UCSD-AML1 (cell line): ENCODE measurements at regions not wholly inside any gene's neighbourhood (a gene's known extent, or its start where the extent isn't known, plus 50 kb on each side); places are given as distances from the start of the nearest gene placed in this dataset.

Source experiments
- DNase-seq: peaks from one replicate; lab custom pipeline; 2025; ENCODE audit not compliant: unreplicated experiment; lab: John Stamatoyannopoulos, UW

- no peak for DNase-seq
Measured at GRCh38 chr5:74167930-74168315, 472.6 kb downstream of the ENC1 start.

DNA sequence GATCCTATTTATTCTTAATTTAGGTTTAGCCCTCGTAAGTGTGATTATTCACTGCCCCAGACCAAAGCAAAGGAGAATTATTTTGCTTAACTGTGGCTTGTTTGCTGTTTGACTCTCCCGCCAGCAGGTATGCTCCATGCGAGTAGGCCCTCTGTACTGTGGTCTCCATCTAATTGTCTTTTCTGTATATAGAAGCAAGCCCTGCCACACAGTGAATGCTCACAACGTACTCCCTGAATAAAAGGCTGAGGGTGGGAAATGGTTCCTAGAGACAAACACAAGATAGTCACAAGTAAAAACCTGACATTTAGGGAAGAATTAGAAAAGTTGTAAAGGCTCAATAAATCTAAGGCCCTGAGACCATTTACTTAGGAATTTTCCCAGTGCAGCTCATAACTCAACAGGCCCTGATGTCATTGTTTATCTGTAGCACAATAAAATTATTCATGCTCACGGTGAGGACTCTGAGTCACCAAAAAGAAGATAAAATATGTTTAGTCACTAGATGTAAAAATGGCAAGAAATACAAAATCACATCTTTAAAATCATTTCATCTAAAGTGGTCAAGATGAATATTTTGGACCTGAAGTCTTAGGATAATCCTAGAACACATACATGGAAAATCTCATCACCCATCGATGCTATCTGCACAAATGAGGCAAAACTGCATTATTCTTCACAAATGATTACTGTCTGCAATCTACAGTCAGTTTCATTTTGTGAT, 473.2 kb downstream of the ENC1 start:
- no peak for DNase-seq

- DNase-seq: no peak
Measured at GRCh38 chr5:74166064-74166463, 474.5 kb downstream of the ENC1 start.

- DNase-seq: no peak
Measured at GRCh38 chr5:74164725-74165235, 475.7 kb downstream of the ENC1 start.

- no peak for DNase-seq
Measured at GRCh38 chr5:74162524-74162923, 478.0 kb downstream of the ENC1 start.

DNA sequence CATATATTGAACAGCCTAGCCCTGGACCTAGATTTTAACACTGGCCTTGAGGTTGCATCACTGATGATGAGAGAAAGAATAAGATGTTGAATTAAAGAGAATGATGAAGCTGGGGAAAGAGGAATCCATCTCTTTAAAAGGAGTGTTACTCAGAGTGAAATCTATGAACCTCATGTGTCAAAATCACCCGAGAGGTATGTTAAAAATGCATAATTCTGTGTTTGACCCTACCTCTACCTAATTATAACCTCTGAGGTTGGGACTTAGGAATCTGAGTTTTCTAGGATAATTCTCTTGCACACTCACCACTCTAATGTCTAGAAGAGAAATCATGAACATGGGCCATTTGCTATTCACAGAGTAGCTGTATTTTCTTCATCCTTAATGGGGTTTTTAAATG, 479.4 kb downstream of the ENC1 start:
- no peak for DNase-seq

DNA sequence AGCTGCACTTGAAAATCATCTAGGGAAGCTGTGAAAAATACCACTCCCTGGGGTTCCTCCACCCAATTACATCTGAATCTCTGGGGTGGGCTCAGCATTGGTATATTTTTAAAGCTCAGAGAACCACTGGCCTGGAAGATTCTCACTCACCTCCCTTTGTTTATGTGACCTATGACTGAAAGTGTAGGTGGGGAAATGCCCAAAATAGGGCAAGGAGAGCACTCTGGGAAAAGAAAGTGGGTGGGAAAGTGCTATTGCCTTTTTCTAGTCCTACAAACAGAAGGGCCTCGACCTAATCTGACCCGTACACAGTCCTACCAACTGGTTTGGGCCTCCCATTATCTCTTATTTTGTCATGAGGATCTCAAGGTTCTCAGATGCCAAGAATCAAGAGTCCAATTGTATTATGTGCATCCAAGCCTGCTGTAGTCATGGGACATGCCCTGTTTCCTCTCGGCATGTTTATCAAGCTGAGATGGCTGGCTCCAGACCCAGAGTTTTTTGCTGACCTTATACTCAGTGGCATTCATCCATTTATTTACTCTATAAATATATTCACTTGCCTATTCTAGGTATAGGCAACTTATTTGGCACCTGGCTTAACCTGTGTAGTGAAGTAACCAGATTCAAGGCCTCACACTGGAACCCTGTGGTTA, 483.7 kb downstream of the ENC1 start:
- no peak for DNase-seq

- DNase-seq: no peak
Measured at GRCh38 chr5:74155501-74155900, 485.0 kb downstream of the ENC1 start.

DNA sequence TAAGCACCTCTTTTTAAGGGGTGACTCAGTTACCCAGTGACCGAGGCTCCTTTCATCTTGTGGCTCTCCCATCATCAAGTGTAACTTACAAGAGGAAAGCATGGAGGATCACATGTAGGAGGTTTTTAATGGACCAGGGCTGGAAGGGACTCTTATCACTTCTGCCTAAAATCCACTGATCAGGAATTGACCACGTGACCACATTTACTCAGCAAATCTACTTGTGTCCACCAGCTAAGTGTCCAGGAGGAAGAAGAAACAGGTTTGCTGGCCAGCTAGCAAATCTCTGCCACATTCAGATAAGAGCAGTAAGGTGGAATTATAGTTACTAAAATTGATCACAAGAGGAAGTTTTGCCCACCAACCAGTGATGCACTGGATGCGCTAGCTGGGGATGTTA, 486.0 kb downstream of the ENC1 start:
- DNase-seq: no peak

GRCh38 chr5:74153255-74153790, 487.2 kb downstream of the ENC1 start:
- no peak for DNase-seq

DNA sequence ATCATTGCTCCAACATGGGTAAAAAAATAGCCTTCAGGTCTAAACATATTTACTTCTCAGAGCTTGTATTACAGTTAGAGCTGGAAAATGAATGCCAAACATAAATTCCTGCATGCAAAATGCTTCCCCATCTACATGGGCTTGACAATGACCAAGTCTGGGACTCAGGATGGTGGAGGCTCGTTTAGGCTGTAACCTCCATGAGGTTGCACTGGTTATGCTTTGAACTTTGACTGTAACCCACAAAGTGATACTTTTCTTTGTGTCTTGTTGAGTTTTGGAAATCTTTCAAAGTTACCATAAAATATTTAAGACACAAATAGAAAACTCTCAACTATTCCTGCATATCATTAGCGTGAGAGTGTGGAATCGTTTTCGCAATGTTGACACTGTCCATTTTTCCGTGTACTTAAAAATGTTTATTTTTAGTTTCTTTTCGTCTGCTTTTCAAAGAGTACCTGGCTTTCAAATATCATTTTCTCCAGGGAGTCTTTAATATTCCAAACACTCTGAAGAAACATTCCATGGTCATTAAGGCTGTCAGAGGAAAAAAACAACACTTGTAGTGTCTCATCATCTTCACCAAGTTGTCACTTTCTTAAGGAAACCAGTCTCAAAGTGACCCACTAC, 487.8 kb downstream of the ENC1 start:
- DNase-seq: no peak

DNA sequence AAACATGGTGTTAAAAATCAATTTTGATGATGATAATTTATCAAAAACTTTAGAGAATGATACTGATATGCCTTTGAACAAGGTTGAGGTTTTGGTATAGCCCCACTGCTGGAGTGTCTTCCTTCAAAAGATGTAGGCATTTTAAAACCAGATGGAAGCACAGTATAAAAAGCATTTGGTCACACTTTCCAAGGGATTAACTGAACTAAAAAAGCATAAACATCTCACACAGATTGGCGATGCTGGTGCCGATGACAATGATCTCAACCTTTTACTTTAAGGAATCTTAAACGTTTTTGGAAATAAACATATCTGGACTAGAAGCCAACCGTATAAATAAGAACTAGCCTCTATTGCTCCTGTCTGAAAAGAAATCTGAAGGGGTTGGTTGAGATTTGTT, 488.4 kb downstream of the ENC1 start:
- no peak for DNase-seq

- no peak for DNase-seq
Measured at GRCh38 chr5:74149395-74149794, 491.1 kb downstream of the ENC1 start.

DNA sequence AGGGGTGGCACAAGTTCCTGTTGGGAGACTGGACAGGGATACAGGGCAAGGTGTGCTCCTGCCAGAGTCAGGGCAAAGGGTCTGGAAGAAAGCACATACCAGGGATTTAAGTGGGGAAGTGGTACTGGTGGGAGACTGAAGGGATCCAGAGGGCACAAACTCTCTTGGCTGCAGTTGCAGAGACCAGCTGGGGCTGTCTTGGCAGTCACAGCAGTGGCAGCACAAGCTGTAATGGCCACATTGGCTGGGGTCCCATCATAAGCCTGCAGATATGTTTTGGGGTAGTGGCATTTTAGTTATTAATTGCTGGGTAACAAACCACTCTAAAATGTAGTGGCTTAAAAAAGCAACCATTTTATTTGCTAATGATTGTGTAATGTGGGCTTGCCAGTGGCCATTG, 492.2 kb downstream of the ENC1 start:
- DNase-seq: no peak

DNA sequence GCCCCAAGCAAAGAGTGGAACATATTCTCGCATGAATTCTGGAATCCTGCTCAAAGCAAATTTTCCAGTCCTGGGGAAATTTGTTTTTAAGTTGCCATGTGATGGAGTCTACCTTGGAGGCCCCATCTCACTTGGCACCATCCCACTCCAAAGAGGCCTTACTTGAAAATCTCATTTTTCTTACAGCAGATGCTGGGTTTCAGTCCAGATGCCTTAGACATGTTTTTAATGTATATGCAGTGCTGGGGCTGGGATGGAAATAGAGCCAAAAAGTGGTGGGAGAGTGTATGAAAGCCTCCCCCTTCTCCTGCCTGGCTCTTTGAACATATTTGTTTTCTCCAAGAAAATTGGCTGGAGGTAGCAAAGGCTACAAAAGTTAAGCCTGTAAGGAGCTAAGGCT, 493.7 kb downstream of the ENC1 start:
- DNase-seq: no peak

GRCh38 chr5:74145951-74146350, 494.6 kb downstream of the ENC1 start:
- DNase-seq: no peak

DNA sequence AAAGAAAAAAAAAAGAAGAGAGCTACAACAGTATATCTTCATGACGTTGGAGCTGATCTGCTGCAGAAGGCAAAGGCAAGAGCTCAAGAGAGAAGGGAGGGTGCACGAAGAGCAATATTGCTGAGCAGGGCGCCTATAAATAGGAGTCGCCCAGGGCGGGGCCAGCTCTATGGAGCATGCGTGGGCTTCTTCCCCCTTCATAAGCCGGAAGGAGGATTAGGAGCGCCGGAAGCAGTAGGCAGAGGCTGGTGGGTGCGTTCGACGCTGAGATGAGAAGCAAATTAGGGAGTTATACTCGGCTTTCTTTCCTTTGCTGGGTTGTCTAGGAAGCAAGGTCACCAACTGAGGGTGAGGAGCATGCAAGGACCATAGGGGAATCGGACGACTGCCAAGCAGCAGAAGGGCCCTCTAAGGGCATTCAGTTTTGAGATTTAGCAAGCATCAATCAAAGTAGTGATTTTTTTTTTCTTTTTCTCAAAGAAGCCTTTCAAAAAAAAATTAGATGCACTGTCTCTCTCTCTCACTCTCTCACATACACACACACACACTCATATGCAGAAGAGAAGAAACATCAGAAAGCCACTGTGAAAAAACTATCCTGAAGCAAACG, 496.7 kb downstream of the ENC1 start:
- no peak for DNase-seq

GRCh38 chr5:74143151-74143550, 497.4 kb downstream of the ENC1 start:
- no peak for DNase-seq

- DNase-seq: no peak
Measured at GRCh38 chr5:74141053-74141452, 499.5 kb downstream of the ENC1 start.

DNA sequence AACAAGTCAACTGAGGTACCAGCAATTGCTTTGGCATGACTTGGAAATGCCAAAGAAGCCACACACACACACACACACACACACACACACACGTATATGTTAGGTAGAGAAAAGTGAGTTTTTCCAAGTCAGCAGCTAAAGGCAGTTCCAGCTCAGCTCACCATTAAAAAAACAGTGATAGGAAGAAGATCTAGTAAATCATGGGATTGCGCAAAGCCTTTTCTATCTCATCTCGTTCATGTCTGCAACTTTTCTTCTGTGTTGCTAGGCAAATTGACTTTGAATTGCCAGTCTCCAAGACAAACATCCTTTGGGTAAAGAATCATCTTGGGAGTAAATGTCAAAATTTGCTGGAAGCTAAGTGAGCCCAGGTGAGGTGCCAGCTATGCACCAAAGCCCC, 500.1 kb downstream of the ENC1 start:
- no peak for DNase-seq

DNA sequence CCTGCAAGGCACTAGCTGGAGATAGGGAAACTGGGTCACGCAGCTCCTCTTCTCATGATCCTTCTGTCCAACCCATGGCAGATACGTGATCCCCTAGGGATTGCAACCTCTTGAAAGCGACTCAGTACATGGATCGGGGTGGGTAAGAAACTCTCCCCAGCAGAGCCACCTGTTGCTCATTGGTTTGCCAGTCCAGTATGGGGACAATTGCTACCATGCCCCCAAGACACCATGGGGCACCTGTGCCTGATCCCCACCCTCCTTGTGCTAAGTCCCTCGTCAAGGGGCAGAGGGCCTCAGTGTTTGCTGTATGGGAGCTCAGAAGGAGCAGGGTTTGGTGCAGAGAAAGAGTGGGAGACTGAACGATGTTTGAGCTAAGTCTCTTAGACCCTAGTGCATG, 500.9 kb downstream of the ENC1 start:
- no peak for DNase-seq

DNA sequence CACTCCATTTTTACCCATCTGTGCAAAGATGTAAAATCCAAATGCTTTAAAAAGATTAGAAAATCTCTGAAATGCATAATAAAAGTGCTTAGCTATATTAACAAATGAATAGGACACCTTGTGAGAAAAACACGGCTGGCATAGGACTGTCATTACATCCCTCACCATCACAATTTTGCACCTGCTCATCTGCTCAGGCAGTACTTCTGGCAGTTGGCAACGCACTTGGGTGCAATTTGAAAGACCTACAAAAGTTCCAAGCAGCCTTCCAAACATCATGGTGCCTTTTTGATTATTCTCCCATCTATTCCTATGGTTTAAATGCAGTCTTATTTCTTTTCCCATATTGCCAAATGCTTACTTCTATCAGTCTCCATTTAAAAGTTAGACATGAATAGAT, 501.8 kb downstream of the ENC1 start:
- no peak for DNase-seq
